ENCODE measurements at regions not wholly inside any gene's neighbourhood (a gene's known extent, or its start where the extent isn't known, plus 50 kb on each side); places are given as distances from the start of the nearest gene placed in this dataset.
"Not testable (repeated sequence)": the region's sequence is repeated elsewhere in the genome, so short reads cannot be mapped to it uniquely, and the experiment has no call there.

DNA sequence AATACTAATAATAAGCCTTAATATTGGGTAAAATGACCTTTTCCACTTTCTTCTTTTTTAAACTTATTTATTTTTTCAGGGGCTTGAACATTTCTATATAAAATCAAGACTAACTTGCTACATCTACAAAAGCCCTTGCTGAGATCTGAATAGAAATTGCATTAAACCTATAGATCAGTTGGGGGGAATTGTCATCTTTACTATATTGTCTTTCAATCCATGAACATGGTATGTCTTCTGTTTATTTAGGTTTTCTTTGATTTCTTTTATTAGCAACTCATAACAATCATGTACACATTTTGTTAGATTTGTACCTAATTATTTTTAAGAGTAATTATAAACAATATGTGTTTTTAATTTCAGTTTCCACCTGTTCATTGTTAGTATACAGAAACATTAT lies 96.4 kb upstream of the SLC22A23 start:
- DNase-seq = no peak

DNA sequence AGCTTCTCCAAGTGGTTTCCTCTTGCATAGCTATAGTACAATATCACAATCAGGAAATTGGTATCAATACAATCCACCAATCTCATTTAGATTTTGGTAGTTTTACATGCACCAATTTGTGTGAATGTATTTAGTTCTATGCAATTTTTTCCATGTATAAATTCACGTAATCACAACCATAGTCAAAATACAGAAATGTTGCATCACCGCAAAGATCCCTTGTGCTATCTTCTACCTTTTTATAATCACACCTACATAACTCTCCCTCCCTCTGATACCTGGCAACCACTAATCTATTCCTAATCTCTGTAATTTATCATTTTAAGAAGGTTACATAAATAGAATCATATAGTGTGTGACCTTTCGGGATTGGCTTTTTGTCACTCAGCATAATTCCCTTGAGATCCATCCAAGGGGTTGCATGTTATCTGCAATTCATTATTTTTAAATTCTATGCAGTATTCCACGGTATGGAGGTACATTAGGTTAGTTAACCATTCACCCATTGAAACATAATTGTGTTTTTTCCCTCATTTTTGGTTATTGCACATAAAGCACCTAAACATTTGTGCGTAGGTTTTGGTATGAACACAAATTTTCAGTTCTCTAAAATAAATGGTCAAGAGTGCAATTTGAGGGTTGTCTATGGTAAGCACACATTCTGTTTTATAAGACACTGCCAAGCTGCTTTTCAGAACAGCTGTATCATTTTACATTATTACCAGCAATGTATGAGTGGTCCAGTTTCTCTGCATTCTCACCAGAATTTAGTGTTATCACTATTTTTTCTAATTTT lies 95.1 kb upstream of the SLC22A23 start:
- no peak for DNase-seq

DNA sequence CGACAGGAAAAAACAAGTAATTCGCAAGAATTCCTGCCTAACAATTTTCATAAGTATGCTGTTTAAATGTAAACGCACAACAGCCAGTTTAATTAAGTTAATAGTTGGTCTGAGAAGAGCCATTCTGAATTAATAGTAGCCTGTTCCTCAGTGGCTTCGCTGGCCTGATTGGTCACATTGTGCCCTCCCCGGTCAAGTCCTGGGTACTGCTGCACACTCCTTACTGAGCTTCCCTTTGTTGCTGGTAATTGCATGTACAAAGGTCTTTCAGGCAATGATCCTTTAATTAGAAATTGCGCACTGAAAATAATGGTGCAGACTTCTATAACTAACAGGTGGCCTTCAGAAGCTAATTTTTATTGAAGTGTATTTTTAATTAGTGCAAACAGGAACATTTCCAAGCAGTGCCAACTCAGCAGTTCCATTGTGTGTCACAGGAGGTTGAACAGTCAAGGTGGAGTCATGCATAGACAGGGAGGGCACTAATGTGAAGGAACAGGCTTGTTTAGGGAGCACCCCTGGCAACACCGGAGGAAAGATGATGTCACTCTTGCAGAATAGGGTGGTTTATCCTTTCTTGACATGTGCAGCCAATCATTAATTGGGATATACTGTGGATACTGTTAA lies 92.6 kb upstream of the SLC22A23 start:
- DNase-seq = no peak

DNA sequence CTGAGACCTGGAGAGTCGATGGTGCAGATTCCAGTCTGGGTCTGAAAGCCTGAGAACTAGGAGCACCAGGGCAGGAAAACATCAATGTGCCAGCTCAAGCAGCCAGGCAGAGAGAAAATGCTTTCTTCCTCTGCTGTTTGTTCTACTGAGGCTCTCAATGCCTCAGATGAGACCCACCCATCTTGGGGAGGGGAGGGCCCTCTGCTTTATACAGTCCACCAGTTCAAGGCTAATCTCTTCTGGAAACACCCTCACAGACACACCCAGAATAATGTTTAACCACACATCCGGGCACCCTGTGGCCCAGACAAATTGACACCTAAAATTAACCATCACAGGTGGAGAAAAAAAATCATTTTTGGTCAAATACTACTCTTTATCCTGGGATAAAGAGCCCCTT lies 89.3 kb upstream of the SLC22A23 start:
- DNase-seq = no peak

DNA sequence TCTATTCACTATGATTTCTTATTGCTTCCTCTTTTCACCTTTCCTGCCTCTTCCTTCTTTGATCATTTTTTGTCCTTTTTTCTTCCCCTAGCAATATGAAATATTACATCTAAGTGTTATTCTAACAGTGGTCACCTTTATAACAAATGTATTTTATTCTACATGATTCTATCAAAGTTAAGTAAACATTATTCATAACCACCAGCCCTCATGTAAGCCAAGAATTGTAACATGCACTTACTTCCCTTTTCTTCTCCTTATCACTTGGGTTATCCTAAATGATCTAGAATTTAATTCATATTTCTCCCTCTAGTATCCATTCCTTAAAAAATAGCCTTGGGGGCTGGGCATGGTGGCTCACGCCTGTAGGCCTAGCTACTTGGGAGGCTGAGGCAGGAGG lies 88.3 kb upstream of the SLC22A23 start:
- DNase-seq = no peak

DNA sequence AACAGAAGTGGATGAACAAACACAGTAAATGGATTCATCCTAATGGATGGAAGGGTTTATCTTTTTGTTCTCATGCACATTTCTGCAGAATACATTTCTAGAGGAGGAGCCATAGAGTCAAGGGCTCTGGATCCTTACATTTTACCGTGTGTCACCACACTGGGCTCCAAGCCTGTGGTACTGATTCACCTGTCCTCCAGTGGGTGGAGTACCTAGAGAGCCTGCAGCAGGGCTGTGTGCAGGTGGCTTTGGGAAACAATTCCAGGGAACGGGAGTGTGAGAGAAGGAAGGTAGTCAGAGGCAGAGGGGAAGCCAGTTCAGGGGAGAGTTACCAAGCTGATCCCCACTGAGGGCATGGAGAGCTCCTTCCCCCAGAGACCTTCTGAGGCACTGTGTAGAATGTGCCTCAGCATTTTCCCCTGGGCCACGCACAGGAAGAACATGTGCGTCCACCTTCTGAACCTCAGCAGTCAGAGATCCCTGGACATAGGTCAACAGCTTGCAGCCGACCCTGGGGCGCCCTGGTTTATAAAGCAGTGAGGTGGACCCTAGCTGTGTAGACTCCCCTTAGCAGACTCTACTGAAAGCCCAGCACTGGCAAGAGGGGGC lies 85.3 kb upstream of the SLC22A23 start:
- no peak for DNase-seq

DNA sequence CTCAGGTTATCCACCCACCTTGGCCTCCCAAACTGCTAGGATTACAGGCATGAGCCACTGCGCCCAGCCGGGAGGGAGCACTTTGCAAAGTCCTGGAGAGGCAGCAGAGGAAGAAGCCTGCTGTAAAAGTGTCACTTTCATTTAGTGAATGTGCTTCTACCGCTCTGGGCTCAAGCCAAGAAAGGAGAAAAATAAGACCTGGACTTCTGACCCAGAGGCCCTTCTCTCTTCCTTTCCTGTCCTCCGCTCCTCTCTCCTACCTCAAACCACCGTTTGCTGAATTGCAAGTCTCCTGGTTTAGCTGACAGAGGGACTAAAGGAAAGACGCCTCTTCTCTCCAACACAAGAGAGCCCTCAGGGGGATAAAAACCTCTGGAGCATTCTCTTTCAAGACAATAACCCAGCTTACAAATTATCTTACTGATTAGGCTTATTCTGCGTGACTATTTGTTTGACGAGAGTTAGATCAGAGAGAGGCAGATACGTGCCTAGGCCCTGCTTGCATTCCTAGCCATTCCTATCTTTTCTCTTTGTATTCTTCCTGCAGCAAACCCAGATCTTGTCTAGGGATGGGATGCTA lies 84.2 kb upstream of the SLC22A23 start:
- no peak for DNase-seq

DNA sequence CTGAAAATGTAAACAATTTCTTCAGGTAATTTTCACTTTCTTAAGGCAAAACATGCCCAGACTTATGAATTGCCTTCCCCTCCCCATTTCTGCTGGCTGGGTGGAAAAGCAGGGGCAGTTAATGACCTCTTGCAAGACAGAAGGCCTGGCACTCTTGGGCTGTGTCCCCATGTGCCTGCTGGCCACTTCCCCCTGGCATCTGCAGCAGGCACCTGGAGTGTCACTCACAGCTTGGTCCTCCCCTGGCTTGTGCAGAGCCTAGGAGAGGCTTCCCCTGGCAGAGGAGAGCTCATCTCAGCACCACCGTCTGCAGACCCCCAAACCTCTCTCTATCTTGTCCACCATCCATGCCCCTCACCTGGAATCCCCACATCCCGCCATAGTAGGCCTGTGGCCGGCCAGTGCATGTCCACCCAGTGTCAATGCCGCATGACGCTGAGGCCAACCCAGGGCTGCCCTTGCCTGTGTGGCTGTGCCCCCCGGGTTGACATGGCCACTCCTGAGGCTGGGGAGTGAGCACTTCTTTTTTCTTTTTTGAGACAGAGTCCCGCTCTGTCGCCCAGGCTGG lies 83.5 kb upstream of the SLC22A23 start:
- DNase-seq = no peak

DNA sequence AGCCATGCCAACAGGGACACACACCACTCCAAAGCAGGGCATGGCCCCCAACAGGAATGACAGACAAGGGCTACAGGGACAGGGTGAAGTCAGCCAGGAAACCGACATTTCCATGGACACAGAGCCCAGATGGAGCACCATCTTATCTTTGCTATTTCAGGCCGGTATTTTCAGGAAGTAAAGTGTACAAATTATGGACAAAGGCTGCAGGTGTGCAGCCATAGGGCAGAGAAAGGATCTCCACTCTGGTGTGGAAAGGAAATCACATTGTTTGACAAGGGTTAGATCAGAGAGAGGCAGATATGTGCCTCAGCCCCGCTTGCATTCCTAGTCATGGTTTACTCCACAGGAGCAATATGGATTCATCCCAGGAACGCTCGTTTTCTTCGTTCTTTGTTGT lies 81.7 kb upstream of the SLC22A23 start:
- no peak for DNase-seq

DNA sequence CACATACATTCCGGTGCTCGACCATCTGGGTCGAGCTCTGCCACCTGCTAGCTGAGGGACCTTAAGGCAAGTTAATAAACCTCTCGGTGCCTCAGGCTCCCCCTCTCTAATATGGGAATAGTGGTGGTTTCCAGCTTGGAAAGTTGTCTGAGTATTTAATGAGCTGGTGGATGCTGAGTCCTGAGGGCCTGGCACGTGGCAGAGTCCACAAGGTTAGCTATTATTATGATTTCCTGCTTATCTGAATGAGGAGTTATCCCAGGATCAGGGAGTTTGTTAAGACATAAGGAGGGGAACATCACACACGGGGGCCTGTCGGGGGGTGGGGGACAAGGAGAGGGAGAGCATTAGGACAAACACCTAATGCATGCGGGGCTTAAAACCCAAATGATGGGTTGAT lies 80.1 kb upstream of the SLC22A23 start:
- DNase-seq = no peak

DNA sequence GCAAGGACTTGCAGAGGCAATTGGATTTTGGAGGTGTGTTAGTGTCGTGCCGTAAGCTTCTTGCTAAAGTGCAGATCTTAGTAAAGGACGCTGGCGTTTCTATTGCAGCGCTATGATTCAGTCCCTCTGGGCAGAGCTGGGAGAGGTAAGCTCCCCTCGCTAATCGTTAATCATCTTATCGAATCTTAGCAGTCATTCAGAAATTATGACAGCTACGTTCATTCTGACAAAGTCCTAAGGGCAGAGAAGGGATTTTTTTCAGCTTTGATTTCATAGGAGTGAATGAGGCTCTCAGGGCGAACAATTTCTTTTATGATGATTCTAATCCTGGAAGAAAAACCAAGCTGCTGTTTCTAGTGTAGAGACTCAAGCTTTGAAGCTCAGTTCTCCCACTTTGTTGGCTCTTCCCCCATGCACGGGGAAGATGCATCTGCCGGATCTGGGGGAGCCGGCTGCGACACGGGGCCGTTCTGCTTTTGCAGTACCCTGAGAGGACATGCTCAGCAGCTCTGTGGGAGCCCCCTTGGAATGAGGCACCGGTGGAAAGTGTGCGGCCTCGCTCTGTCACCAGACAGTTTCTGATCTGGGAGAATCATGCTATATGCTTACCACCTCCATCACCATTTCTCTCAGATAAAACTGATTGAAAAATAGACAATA lies 79.1 kb upstream of the SLC22A23 start:
- DNase-seq = no peak

DNA sequence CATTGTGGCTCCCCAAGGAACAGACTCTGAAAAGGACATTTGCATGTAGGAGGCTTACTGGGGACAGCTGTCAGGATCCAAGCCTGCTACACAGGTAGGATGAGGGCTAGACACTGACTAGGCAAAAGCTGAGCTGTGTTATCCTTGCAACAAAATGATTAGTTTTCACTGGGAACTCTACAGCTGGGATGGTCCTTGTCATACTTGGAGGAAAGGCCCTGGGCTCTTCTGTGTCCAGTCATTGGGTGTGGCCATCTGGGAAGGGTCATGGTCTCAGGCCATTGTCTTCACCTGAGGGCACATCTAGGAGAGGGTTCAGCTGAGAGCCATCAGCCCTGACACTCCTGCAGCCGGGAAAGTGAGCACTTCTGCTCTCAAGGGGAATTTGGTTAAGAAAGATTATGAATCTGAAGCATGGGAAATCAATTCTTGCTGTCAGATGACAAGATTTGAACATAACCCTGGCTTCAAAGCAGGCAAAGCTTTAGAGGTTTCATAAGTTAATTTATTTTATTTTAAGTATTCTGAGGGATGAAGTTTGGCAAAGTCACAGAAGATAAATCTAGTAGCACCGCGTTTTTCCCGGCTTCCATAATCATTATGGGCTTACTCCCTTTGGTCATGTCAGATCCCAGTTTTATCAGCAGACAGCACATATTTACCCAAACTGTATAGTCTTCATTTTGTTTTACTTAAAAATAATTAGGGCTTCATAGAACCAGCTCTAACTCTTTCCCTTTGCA lies 78.4 kb upstream of the SLC22A23 start:
- DNase-seq = no peak

DNA sequence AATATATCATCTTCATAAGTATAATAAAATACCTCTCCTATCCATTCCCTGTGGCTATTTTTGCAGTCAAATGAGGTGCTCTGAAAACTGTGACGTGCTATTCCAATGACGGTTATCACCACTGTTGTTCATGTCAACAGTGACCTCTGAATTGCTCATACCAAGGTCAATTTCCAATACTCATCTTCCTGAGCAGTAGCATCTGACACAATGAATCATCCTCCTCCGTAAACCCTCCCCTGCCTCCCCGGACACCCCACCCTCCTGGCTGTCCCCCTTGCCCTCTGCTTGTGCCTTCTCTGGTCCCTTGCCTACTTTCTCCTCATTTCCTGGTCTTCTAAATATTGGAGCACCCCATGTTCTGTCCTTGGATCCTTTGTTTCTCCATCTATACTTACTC lies 77.7 kb upstream of the SLC22A23 start:
- no peak for DNase-seq

DNA sequence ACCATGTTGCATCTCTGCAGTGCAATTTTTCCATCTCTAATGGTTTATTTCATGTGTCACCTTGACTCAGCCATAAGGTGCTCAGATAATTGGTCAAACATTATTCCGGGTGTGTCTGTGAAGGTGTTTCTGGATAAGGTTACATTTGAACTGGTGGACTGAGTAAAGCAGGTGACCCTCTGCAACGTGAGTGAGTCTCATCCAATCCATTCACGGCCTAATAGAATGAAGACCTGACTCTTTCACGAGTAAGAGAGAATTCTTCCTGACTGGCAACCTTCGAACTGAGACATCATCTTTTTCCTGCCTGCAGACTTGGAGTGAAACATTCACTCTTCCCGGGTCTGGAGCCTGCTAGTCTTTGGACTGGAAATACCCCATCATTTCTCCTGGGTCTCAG lies 77.1 kb upstream of the SLC22A23 start:
- no peak for DNase-seq

DNA sequence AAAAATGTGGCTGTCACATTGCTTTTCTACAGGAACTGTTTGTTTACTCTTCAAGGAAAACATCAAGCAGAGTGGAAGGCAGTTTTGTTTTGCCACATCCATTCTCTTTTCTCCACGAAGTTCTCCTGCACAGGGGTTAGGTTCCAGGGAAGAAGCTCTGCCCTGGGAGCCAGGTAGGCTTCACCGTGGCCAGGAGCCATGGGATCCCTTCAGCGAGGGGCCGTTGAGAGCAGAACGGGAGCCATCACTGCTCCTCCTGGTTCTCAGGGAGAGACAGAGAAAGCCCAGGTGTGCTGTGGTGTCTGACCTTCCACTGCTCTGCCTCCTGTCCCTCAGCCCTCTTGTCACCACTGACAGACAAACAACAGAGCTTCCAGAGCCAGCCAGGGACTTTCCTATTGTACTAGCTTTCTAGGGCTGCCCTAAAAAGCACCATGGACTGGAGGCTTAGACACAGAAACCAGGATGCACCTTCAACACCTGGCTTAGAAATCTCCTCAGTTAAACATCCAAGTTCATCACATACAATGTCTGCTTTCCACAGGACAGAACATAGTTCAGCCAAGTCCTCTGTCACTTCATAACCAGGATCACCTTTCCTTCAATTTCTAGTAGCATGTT lies 75.6 kb upstream of the SLC22A23 start:
- no peak for DNase-seq

DNA sequence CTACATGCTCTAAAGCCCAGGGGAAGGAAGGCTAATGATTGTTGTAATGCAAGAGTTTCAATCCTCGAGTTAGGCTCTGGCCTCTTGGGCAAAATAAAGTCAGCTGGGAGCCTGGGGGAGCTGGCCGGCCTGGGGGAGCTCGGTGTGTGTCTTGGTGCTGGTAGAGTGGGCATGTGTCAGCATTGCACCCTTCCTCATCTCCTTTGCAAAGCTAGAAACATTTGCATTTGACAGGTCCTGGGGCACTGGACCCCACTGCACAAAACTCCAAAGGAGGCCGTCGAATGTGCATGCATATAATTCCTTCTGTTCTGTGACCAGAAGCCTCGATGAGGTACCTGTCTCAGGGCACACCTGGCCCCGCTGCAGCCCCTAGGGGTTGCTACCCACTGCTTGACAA lies 74.6 kb upstream of the SLC22A23 start:
- DNase-seq = no peak

DNA sequence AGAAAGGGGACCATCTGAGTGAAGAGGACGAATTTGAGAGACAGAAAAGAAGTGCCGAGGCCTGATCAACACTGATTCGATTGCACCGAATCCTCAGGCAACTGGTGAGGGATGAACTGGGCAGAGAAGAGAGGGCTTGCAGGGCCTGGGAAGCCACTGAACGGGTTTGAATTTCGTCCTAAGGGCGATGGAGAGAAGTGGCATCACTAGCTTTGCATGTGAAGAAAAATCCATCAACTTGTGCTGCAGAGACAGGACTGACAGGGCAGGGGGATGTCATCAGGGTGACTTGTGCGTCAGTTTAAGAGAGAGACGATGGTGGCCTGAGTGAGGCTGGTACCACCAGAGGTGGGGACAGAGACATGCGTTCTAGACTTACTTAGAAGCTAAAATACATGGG lies 73.7 kb upstream of the SLC22A23 start:
- no peak for DNase-seq

DNA sequence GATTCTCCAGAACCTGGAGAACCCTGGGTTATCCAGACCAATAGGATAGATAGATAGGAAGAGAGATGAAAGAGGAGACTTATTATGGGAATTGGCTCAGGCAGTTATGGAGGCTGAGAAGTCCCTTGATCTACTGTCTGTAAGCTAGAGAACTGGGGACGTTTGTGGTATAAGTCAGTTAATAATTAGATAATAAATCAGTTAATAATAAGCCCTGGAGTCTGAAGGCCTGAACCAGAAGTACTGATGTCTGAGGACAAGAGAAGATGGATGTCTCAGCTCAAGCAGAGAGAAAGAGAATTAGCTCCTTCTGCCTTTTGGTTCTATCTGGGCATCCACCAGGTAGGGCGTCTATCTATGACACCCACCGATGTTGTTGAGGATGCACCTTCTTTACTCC lies 72.9 kb upstream of the SLC22A23 start:
- DNase-seq = no peak

DNA sequence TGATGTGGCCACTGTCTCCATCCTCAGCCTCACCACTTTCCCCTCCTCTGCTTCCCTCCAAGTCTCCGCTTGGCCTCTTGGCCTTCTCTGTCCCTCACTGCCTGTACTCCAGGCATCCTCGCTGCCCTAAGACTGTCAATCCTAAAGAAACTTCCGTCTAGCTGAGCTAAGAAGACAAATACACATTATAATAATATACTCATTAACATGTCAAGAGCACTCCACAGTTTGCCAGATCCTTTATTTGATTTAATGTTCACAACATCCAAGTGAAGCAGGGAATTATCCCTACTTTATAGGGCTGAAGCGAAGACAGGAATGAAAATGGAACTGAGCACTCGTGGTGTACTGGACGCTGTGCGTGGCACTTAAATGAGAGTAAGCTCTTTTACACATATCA lies 72.4 kb upstream of the SLC22A23 start:
- DNase-seq = no peak

DNA sequence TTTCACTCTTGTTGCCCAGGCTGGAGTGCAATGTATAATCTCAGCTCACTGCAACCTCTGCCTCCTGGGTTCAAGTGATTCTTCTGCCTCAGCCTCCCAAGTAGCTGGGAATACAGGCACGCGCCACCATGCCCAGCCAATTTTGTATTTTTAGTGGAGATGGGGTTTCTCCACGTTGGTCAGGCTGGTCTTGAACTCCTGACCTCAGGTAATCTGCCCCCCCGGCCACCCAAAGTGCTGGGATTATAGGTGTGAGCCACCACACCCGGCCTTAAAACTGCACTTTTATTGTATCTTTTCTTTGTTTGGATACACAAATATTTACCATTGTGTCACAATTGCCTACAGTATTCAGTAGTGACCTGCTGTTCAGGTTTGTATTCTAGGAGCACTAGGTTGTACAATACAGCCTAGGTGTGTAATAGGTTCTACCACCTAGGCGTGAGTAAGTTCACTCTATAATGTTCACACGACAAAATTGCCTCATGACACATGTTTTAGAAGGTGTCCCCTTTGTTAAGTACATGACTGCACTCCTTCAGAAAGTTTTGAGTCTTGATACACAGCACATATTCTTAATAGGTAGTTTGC lies 71.3 kb upstream of the SLC22A23 start:
- not testable (repeated sequence) for DNase-seq

All from amygdala (tissue), 56 donors.